ENCODE measurements at regions not wholly inside any gene's neighbourhood (a gene's known extent, or its start where the extent isn't known, plus 50 kb on each side); places are given as distances from the start of the nearest gene placed in this dataset.

- POLR2A ChIA-PET = interaction anchor here (0.7 kb wide), 1 partner anchor 10 kb away, joined by 3 read pairs; no protein-coding TSS in a partner anchor
- CTCF ChIA-PET = interaction anchor here (0.6 to 0.7 kb wide), 2 partner anchors 19 to 410 kb away, joined by 3 to 4 read pairs; no protein-coding TSS in a partner anchor
- no peak overlapping the region for H3K27ac Mint-ChIP-seq
These were observed 58.5 kb upstream of the RAP2B start for GRCh38 chr3:153103406-153103945.

More at GRCh38 chr3:153103406-153103945, 58.5 kb upstream of the RAP2B start:
- ATAC-seq (no peak), DNase-seq (ENCODE audit: low spot score) (no peak)
- H3K9me3 Mint-ChIP-seq = peaks cover 7% of the 10 kb centered on the region
- H3K4me1 Mint-ChIP-seq = peaks cover 5% of the 10 kb centered on the region
- H3K4me3 Mint-ChIP-seq = no peak overlapping the region
- peaks cover 6% of the 10 kb centered on the region for H3K36me3 Mint-ChIP-seq
- TF ChIP-seq FOXP4 (CRISPR knock-in tag; IDR thresholded peaks at IDR 0.05) = no peak
- no peak for TF ChIP-seq ERG (CRISPR knock-in tag; IDR thresholded peaks at IDR 0.05)
- no peak for TF ChIP-seq MYBL2 (CRISPR knock-in tag; IDR thresholded peaks at IDR 0.05)
- no peak for TF ChIP-seq ARID4B (CRISPR knock-in tag; IDR thresholded peaks at IDR 0.05; ENCODE audit: borderline replicate concordance)
- no peak for TF ChIP-seq ZMAT4 (CRISPR knock-in tag; IDR thresholded peaks at IDR 0.05)
- TF ChIP-seq ESRRA (CRISPR knock-in tag; IDR thresholded peaks at IDR 0.05; ENCODE audit: borderline replicate concordance) = no peak
- no peak for TF ChIP-seq NR2C2 (CRISPR knock-in tag; IDR thresholded peaks at IDR 0.05)
- no peak for TF ChIP-seq E2F1 (CRISPR knock-in tag; IDR thresholded peaks at IDR 0.05)
- no peak for TF ChIP-seq ZNF232 (CRISPR knock-in tag; IDR thresholded peaks at IDR 0.05)
- no peak for TF ChIP-seq PRDM15 (CRISPR knock-in tag; IDR thresholded peaks at IDR 0.05)
- TF ChIP-seq NFE2L1 (CRISPR knock-in tag; IDR thresholded peaks at IDR 0.05) = no peak
- no peaks in the 10 kb centered on the region for H3K27me3 Mint-ChIP-seq (ENCODE audit: low read depth)

Data from WTC11 (cell line).